ENCODE measurements at regions not wholly inside any gene's neighbourhood (a gene's known extent, or its start where the extent isn't known, plus 50 kb on each side); places are given as distances from the start of the nearest gene placed in this dataset.

DNA sequence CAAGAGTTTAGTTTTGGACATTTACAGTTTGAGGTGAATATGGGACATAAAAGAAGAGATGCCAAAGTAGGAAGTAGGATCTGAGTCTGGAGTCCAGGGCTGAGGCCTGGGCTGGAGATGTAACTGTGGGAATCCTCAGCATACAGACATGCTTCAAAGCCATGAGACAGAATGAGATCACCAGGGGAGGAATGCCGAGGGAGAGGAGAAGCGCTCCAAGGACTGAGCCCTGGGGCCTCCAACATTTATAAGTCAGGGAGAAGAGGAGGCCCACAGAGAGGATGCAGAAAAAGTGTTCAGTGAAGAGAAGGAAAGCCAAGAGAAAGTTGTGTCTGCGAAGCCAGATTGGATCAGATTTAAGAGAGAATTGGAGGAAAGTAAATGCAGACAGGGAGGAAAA lies 277.5 kb upstream of the MYOCD start:
- no peak for DNase-seq

DNA sequence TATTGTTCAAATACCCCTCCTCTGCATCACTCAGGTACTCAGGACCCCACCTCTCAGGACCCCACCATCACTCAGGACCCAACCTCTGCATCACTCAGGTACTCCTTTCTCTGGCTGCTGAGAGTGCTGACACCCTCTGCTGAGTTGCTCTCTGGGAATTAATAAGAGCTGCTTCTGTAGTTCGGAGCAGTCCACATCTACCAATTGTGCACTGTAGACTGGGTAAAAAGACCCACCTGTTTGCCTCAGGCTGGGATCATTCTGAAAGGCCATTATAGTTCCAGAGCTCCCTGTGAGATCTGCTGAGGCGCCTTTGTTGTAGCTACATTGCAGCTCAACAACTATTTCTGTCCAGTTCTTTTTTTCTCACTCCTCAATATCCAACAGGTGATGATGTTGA lies 276.3 kb upstream of the MYOCD start:
- no peak for DNase-seq

- DNase-seq = no peak
These were observed 275.1 kb upstream of the MYOCD start for GRCh38 chr17:12390631-12391030.

DNA sequence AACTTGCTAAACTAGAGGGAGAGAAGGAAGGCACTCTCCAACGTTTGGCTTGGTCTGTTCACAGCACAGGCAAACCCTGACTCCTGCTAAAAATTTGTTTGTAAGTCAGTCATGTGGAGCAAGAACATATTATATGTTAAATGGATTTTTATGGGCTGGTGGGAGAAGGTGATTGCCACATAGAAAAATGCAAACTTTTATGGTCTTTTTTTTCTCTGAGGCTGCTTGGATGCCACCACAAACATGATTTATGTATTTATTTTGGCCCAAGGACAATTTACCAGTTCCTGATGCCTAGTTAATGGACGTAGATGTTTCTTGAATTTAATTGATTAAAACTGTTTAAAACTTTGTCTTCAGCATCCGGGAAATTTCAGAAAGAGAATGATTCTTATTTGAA lies 274.2 kb upstream of the MYOCD start:
- no peak for DNase-seq

DNA sequence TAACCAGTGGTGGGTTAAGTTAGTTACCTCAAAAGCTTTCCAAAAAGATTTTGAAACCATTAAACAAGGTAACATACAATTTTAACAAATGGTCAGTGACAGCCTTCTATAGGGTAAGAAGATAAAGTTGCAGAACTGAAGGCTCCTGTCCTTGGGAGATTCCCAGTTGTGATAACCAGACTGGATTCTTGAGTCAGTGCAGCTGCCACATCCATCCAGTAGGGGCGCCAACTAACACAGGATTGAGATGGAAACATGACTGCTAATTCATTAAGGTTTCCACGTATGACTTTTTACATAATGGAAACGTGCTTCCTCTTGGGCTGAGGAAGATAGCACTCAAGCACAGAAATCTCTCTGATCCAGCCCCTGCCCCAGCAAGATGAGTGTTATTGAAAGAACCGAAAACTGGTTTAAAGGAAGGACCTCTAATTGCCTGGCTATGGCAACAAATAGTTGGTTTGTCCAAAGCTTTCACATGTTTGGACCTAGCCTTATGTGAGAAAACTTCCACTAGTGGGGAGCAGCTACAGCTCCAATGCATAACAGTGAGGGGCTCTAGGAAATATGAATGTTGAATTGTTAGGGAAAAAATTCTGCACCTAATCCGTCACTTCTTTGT lies 269.8 kb upstream of the MYOCD start:
- no peak for DNase-seq

- DNase-seq = no peak
These were observed 267.1 kb upstream of the MYOCD start for GRCh38 chr17:12398441-12399051.

GRCh38 chr17:12402963-12403622 lies 262.6 kb upstream of the MYOCD start:
- DNase-seq = no peak

GRCh38 chr17:12403881-12404398 lies 261.8 kb upstream of the MYOCD start:
- no peak for DNase-seq

DNA sequence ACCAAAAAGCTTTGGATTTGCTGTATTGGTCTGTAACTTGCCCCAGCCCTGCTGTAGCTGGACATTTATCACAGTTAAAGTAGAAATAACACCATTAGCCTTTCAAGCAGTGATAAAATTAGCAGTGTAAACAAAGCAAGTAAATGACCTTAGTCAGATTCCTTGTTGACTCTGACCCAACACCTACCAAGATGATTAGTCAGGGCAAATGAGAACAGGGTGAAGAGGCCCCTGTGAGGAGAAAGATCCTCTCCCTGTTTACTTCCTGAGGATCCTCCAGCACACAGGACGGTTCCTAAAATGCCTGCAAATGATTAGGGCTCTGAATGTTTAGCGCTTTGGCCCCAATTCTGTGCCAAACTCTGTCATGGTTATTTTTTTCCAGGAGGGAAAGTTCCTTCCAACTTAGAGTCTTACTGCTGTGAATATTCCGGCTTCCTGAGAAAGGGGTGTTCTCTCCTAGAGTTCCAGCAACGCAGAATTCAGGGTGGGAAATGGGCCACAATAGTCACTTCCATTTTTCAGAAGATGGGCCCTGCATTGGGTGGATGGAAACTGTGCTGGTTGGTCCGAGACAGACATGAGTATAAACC lies 259.0 kb upstream of the MYOCD start:
- DNase-seq = no peak

GRCh38 chr17:12407495-12408252 lies 258.0 kb upstream of the MYOCD start:
- DNase-seq = no peak

DNA sequence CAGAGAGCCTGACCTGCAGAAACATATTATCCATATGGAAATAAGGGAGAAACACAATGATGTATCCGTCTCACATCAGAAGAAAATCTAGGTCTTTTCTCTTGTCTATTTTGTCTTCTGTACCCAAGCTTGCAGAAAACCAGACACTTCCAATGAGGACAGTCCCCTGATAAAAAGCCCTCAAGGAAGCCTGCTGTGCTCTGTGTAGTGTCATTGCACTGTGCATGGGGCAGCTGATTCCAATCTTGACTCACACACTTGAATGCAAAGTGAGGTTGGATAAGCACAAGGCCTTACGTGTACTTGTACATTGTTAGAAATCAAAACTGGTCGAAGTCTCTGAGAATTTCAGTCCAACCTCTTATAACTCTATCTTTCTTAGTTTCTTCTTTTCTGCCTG lies 256.6 kb upstream of the MYOCD start:
- DNase-seq = no peak

GRCh38 chr17:12410717-12411116 lies 255.0 kb upstream of the MYOCD start:
- no peak for DNase-seq

- no peak for DNase-seq
These were observed 250.7 kb upstream of the MYOCD start for GRCh38 chr17:12415031-12415430.

DNA sequence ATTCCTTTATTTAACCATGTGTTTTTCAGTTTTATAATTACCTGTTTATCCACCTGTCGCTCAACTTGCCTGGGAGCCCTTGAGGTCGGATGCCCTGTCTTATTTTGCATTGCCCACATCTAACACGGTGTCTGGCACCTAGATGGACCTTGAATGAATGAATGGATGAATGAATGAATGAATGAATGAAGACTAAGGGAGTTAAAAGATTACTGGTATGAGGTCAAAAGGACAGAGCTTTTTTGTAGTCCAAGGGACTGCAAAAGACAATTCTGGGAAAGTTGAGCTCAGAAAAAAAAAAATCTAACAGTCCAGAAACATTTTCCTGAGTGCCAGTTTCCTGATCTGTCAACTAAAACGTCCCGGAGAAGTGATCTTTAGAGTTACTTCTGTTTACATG lies 244.6 kb upstream of the MYOCD start:
- no peak for DNase-seq

DNA sequence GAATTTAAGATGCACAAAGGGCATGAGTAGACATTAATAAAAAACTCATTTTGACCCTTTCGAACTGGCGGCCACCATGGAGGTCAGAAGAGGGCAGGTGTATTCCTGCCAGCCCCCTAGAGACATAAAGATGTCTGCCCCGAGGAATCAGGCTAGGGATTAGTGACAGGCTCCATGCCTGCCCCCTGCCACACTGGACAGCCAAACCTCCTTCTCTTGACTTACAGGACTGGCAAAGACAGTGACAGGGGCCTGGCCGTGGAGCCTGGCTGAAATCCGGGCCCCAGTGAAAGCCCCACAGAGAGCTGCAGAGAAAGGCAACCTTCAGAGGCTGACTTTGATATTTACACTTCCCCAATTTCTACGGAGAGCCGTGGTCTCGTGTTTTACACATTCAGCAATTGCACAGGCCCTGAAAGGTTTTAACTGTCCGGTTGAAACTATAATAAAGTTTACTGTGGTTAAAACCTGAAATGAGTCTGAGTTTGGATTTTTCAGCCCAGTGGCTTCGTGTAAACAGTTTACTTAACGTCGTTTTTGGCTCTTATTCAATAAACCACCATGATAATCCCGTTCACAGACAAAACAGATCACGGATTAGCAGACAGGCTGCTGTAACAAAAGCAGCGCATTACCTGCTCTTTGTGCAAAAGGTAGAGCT lies 243.9 kb upstream of the MYOCD start:
- no peak for DNase-seq

GRCh38 chr17:12422651-12423050 lies 243.0 kb upstream of the MYOCD start:
- no peak for DNase-seq

DNA sequence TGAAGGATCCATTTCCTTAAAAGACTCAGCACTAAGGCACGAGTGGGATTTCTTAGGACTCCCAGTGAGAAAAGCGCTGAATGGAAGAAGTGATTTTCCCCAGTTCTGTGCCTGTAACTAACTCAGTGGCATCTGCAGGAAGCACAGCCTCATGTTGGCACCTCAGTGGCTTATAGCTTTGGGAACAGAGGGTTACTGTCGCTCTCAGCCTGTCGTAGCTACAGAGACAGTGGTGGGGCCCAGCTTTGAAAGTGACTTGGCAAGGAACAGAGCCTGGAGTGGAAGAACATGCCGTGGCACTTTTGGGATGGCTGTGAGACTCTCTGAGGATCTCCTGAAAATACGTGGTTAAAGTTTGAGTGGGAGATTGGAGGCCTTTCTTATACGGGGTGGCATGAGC lies 242.4 kb upstream of the MYOCD start:
- no peak for DNase-seq

- DNase-seq = no peak
These were observed 236.6 kb upstream of the MYOCD start for GRCh38 chr17:12429116-12429515.

- DNase-seq = no peak
These were observed 234.5 kb upstream of the MYOCD start for GRCh38 chr17:12431188-12431587.

DNA sequence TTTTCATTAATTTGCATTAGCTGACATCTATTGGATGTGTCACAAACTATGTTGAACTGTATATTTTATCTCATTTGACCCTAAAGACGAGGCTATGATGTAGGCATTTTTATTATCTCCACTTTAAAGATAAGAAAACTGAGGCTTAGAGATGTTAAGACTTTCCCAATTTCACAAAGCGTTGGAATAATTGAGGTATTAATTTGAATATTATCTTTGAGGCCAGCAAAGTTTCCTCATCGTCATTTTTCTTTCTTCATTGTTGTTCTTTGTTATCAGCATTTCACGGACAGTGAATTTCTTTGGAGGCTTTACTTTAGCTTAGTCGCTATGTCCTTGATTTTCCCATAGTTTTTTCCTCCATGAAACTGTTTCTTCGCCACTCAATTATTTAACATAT lies 227.5 kb upstream of the MYOCD start:
- no peak for DNase-seq

- no peak for DNase-seq
These were observed 226.7 kb upstream of the MYOCD start for GRCh38 chr17:12438813-12439586.

DNA sequence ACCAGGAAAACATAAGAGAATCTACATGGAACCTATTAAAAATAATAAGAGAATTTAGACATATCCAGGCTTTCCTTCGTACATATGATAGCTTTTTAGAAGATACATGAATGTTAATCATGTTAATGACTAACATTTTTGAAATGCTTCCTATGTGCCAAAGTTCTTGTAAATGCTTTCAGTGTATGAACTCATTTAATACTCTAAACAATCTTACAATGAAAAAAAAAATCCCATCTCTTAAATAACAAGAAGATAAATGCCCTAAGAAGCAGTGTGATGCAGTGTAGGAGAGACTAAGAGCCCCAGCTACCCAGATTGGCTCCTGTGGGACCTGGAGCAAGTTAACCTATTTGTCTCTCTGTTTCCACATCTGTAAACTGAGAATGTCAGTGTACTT lies 220.4 kb upstream of the MYOCD start:
- no peak for DNase-seq
